Midbrain (tissue), 1 donor: ENCODE measurements at regions not wholly inside any gene's neighbourhood (a gene's known extent, or its start where the extent isn't known, plus 50 kb on each side); places are given as distances from the start of the nearest gene placed in this dataset.

Experiments
- DNase-seq: peaks from one replicate; lab custom pipeline; 2025; lab: John Stamatoyannopoulos, UW

- DNase-seq: no peak
These were observed 838.6 kb downstream of the GATA3 start for GRCh38 chr10:8893102-8893501.

- no peak for DNase-seq
These were observed 839.7 kb downstream of the GATA3 start for GRCh38 chr10:8894148-8894547.

GRCh38 chr10:8897769-8898168 lies 843.3 kb downstream of the GATA3 start:
- no peak for DNase-seq

GRCh38 chr10:8898745-8899330 lies 844.4 kb downstream of the GATA3 start:
- no peak for DNase-seq

GRCh38 chr10:8902926-8903325 lies 848.4 kb downstream of the GATA3 start:
- no peak for DNase-seq

GRCh38 chr10:8908013-8908412 lies 853.5 kb downstream of the GATA3 start:
- no peak for DNase-seq

GRCh38 chr10:8910314-8910713 lies 855.8 kb downstream of the GATA3 start:
- no peak for DNase-seq

GRCh38 chr10:8911032-8911431 lies 856.5 kb downstream of the GATA3 start:
- DNase-seq: no peak

GRCh38 chr10:8912108-8912507 lies 857.6 kb downstream of the GATA3 start:
- DNase-seq: no peak

- no peak for DNase-seq
These were observed 859.2 kb downstream of the GATA3 start for GRCh38 chr10:8913720-8914119.

GRCh38 chr10:8919280-8919679 lies 864.8 kb downstream of the GATA3 start:
- no peak for DNase-seq

- no peak for DNase-seq
These were observed 867.1 kb downstream of the GATA3 start for GRCh38 chr10:8921568-8921967.

- DNase-seq: no peak
These were observed 868.6 kb downstream of the GATA3 start for GRCh38 chr10:8923096-8923495.

- no peak for DNase-seq
These were observed 873.2 kb downstream of the GATA3 start for GRCh38 chr10:8927705-8928104.

- DNase-seq: no peak
These were observed 892.0 kb downstream of the GATA3 start for GRCh38 chr10:8946451-8946850.

- DNase-seq: no peak
These were observed 896.5 kb downstream of the GATA3 start for GRCh38 chr10:8950978-8951377.

- no peak for DNase-seq
These were observed 897.1 kb downstream of the GATA3 start for GRCh38 chr10:8951440-8952089.

GRCh38 chr10:8956400-8956799 lies 901.9 kb downstream of the GATA3 start:
- no peak for DNase-seq

- no peak for DNase-seq
These were observed 907.8 kb downstream of the GATA3 start for GRCh38 chr10:8962249-8962648.

GRCh38 chr10:8967061-8967460 lies 912.6 kb downstream of the GATA3 start:
- no peak for DNase-seq

GRCh38 chr10:8969853-8970252 lies 915.4 kb downstream of the GATA3 start:
- no peak for DNase-seq

- DNase-seq: no peak
These were observed 921.0 kb downstream of the GATA3 start for GRCh38 chr10:8975535-8975934.

GRCh38 chr10:8978100-8978499 lies 923.6 kb downstream of the GATA3 start:
- DNase-seq: no peak

GRCh38 chr10:8979976-8980375 lies 925.5 kb downstream of the GATA3 start:
- no peak for DNase-seq
